Muscle of arm (tissue), 1 donor: ENCODE measurements at regions not wholly inside any gene's neighbourhood (a gene's known extent, or its start where the extent isn't known, plus 50 kb on each side); places are given as distances from the start of the nearest gene placed in this dataset.

Experiments used
- DNase-seq: peaks from one replicate; pipeline ENCODE4 v3.0.0-alpha.2; 2013

GRCh38 chr18:72470391-72470790, 73.8 kb downstream of the CBLN2 start:
- DNase-seq: no peak

- DNase-seq: no peak
These were observed 76.0 kb downstream of the CBLN2 start for GRCh38 chr18:72468021-72468710.

DNA sequence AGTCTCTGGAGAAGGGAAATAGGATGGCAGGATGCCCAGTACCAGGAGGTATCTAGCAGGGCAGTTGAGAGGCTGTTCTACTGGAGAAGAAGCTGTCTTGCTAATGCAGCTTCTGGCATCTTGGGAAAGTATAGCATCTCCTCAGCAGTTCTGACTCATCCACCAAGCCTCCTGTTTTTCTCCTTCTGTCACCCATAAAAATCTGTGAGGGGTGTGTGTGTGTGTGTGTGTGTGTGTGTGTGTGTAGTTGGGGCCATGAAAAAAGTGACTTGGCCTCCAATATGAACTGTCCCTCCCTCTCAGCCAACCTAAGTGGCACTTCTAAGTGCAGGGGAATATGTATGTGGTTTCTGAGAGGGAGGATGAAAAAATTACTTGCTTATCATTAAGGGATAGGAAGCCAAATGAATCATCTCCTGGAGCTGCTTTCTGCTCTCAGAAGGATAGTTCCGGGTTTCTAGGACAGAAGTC, 83.9 kb downstream of the CBLN2 start:
- DNase-seq: no peak

DNA sequence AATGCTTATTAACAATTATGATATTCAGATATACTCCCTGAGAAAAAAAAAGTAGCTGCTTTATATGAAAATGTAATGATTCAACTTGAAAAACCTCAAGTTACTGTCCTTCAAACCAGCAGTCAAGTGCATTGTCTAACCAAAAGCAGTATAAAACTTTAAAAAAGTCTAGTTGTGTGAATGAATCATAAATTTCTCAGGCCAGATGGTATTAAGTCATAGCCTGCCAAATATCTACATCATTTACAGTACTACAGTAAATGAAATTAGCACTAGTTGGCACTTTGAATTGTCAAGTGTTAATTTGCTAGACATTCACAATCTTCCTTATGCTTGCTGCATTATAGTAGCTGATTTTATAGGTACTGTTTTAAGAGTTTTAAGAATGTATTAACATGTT, 85.9 kb downstream of the CBLN2 start:
- no peak for DNase-seq

DNA sequence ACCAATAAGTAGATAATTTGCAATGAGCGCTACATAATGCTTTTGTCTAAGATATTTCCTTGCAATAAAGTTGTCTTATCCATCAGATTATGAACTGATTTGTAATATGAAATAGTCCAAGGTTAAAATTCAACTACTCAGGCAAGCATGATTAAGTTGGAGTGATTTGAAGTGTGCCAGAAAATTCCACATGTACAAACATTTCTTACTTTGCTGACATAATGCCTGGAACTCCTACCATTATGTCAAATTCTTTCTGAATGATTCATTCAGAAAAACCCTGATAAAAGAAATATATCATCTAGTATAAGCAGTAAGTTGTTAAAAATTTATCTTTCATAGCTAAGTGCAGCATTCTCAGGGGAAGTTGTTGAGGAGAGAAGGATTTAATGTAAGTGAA, 87.3 kb downstream of the CBLN2 start:
- no peak for DNase-seq

DNA sequence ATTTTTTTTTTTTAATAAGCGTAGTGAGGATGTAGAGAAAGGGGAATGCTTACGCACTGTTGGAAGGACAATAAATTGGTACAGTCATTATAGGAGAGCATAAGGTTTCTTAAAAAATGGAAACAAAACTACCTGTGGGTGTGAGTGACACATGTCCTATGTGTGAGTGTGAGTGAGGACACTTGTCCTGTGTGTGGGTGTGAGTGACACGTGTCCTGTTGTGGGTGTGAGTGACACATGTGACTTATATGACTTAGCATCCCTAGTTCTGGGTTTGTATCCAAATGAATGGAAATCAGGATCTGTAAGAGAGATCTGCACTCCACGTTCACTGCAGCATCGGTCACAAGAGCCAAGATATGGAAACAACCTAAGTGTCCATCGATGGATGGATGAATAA, 91.8 kb downstream of the CBLN2 start:
- DNase-seq: no peak

DNA sequence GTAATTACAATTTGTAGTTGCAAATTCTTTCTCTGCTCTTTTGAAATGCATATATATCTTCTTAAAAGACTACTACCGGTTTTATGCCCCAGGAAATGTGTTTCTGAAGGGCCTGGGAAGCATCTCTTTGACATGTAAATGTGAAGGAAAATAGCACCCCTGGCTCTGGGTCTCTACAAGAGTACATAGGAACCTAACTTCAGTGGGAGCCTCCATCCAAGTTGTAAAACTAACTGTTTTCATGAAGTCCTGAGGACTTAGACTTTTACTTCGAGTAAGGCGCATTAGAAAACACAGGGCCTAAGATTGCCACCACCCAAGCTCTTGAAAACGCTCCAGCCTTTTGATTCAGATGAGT, 99.4 kb downstream of the CBLN2 start:
- no peak for DNase-seq

DNA sequence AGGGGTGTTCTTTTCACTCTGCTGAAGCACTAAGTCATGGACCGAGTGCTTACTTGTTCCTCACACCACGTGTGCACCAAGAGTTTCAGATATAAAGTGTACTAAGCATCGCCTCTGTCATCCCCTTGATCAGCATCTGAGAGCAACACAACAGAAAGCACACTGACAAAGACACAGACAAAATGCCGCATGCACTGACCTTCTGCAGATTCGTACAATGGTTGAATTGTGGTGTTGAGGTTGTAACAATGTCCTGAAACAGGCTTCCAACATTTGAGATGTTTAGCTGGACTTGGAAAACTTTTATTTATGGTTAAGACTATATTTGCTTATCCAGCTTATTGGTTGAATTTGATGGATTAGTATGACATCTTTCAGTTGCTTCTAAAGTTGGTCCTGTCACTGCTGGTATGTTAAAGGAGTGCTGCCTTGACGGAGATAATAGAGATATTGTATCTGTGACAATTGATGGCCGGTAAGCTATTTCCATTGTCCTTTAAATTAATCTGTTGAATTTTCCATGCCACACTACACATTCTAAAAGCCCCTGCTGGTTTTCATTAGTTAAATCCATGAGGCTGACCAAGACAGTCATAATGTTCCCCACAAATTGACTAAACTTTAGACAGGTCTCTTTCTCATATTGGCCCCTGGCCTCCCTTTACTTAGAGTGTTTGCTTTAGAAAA, 99.9 kb downstream of the CBLN2 start:
- no peak for DNase-seq

- no peak for DNase-seq
These were observed 107.7 kb downstream of the CBLN2 start for GRCh38 chr18:72436401-72436800.

- DNase-seq: no peak
These were observed 110.4 kb downstream of the CBLN2 start for GRCh38 chr18:72433756-72434155.

DNA sequence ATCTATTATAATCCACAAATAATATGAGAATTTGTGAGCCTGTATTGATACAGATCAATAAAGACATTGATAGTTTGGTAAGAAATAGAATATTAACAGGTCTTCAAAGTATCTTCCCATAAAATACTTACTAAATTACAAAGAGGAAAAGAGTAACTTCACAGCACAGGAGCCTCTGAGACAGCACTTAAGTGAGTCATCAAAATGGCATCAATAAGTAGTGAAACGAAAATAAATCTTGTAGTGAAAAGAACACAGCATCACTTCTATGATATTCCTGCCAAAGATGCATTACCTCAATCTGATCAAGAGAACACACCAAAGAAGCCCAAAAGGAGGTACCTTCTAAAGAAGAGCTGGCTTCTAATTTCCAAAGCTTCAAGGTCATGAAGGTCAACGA, 116.4 kb downstream of the CBLN2 start:
- DNase-seq: no peak

GRCh38 chr18:72419914-72420313, 124.2 kb downstream of the CBLN2 start:
- DNase-seq: no peak

GRCh38 chr18:72412927-72413326, 131.2 kb downstream of the CBLN2 start:
- no peak for DNase-seq

DNA sequence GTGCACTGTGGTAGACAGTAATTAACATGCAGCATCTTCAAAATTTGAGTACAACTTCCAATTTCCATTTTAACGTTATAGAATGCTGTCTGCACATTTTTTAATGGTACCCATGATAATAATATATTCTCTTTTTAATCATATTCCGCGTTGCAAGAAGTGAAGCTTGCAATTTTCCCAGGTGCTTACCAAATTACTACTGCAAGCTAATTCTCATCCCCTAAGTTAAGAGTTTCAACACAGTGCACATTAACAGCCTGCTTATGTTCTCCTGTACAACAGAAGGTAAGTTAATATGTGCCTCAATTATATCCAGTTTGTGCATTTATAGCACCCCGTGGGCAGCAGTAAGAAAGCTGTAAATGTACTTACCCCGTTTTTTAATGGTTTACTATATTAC, 132.9 kb downstream of the CBLN2 start:
- no peak for DNase-seq

- DNase-seq: no peak
These were observed 133.7 kb downstream of the CBLN2 start for GRCh38 chr18:72410399-72410798.

DNA sequence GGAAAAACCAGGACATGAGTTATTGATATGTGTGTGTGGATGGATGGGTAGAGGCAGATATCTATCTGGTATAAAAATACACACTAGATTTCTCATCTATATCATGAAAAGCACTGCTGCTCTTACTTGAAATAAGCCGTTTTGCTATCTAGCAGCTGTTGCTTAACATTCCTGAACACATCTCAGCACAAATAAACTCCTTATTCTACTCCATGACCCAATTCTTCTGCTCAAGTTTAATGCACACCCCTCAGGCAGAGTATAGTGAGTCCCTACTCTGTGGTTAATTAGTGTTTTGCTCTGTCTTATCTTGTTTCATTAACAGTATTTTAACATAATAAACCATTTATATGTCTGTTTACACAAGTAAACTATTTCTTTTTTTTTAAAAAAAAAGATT, 134.2 kb downstream of the CBLN2 start:
- DNase-seq: no peak

DNA sequence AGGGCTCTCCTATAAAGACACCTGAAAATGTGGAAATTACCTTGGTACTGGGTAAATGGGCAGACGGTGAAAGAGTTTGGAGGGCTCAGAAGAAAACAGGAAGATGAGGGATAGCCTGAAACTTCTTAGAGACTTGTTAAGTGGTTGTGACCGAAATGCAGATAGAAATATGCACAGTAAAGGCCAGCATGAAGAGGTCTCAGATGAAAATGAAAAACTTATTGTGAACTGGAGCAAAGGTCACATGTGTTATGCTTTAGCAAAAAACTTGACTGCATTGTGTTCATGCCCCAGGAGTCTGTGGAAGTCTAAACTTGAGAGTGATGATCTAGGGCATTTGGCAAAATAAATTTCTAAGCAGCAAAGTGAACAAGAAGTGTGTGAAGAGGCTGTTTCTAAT, 137.1 kb downstream of the CBLN2 start:
- DNase-seq: no peak

DNA sequence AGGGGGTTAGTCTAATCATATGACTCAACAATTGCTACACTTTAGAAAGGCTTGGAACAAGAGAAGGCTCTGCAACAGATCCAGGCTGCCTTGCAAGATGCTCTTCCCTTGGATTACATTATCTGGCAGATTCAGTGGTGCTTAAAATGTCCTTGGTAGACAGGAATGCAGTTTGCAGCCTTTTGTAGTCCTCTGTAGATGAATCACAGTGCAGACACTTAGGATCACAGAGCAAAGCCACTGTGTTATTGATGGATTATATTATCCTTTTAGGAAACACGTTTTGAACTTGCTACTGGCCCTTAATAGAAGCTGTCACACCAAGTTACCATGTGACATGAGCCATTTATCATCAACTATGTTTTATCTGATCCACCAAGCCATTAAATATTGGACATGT, 152.2 kb downstream of the CBLN2 start:
- DNase-seq: no peak

- DNase-seq: no peak
These were observed 152.7 kb downstream of the CBLN2 start for GRCh38 chr18:72391427-72391826.

GRCh38 chr18:72378016-72378415, 166.1 kb downstream of the CBLN2 start:
- DNase-seq: no peak

GRCh38 chr18:72376256-72376655, 167.9 kb downstream of the CBLN2 start:
- no peak for DNase-seq

DNA sequence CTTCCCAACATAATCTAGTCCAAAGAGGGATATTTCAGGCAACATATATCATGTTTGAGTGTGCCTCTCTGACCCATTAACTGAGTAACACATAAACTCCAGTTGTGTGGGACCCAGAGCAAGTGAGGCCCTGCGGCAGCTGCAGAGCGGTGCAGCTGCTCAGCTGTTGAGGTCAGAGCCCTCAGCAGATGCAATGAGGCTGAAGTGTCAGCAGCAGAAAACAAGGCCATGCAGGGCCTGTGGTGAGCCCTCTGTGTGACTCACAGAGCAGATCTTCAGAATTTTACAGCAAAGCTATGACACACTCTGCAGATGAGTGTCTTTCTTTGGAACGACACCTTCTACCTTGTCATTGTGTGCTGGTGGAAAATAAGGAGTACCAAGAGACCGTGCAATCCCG, 168.5 kb downstream of the CBLN2 start:
- DNase-seq: peak; percentile 43

GRCh38 chr18:72372076-72372475, 172.1 kb downstream of the CBLN2 start:
- DNase-seq: no peak

DNA sequence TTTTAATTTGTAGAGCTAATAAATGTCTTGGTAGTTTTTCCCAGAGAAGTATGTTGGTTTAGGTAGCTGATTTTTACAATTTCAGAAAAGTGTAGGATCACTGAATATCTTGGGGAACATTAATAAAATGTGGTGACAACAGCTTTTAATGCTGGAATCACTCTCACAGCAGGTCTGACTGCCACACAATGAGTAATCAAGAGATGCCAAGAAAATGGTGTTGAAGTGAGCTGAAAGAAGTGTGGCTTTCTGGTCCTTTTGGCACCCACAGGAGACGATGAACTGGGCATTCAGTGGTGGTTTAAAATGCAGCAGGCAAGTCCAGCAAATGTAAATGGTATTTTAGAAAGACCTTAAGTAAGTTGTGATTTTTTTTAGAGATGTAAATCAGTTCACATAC, 175.8 kb downstream of the CBLN2 start:
- DNase-seq: no peak
